GM10266 (cell line): ENCODE measurements at regions not wholly inside any gene's neighbourhood (a gene's known extent, or its start where the extent isn't known, plus 50 kb on each side); places are given as distances from the start of the nearest gene placed in this dataset.

Experiments used
- DNase-seq: peaks from one replicate; pipeline ENCODE4 v3.0.0; 2012; ENCODE audit errors: extremely low spot score
- TF ChIP-seq, protein P1 (sequence below): IDR thresholded peaks from 2 replicates; pipeline ENCODE4 v1.5.1; 2012; ENCODE audit warnings: mild to moderate bottlenecking, low read depth; ENCODE audit not compliant: control insufficient read depth, insufficient read depth; ENCODE audit errors: missing control alignments

DNA sequence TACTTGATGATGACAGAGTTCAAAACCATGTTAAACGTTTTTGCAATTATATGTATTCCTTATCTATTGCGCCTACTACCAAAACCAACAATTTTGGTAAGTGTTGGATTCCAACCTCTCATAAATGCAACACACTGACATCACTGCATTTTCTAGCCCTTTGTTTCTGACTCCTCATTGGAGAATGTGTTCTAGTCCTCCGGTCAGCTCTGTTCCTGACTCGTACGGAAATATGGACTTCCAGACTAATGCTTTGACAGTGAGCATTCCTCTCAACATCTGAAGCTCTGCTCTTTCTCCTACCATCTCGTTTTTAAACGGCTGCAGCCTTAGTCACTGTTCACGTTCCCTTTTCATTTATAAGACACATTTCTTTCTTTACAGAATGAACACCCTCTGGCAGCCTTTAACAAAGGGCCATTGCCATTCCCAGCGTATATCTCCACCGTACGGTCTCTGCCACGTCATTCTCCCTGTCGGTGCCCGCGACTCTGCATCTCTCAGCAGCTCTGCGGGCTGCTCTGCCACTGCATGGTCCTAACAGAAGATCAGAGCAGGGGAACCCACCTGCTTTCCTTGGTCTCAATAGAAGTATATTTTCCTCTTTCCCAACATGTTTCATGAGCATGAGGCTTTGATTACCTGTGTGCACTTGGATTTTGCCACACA, 103.0 kb upstream of the SYNDIG1 start:
- TF ChIP-seq, protein P1, sequence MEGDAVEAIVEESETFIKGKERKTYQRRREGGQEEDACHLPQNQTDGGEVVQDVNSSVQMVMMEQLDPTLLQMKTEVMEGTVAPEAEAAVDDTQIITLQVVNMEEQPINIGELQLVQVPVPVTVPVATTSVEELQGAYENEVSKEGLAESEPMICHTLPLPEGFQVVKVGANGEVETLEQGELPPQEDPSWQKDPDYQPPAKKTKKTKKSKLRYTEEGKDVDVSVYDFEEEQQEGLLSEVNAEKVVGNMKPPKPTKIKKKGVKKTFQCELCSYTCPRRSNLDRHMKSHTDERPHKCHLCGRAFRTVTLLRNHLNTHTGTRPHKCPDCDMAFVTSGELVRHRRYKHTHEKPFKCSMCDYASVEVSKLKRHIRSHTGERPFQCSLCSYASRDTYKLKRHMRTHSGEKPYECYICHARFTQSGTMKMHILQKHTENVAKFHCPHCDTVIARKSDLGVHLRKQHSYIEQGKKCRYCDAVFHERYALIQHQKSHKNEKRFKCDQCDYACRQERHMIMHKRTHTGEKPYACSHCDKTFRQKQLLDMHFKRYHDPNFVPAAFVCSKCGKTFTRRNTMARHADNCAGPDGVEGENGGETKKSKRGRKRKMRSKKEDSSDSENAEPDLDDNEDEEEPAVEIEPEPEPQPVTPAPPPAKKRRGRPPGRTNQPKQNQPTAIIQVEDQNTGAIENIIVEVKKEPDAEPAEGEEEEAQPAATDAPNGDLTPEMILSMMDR, result no peak
- no peak for DNase-seq

- no peak for DNase-seq
- TF ChIP-seq, protein P1, result no peak
Observed at GRCh38 chr20:24365670-24366069, 103.8 kb upstream of the SYNDIG1 start.

- TF ChIP-seq, protein P1, result no peak
- no peak for DNase-seq
Observed at GRCh38 chr20:24364482-24364881, 104.9 kb upstream of the SYNDIG1 start.

GRCh38 chr20:24363031-24363430, 106.4 kb upstream of the SYNDIG1 start:
- DNase-seq, result no peak
- TF ChIP-seq, protein P1, result no peak

DNA sequence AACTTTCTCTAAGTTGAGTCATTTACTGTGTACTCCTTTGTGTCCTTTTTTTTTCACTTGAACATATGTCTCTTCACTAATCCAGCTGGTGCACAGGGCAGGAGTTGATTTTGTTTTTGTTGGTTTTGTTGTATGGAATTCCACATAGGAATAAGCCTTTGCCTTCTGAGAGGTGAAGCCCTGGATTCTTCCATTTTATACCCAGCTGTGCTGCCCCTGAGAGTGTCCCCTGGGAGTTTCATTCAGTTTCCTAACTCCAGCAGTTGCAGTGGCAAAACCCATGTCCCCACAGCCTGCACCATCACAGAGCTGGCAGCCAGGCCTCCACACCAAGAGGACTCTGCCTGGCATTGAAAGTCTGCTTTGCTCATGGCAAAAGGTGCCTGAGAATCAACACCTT, 107.3 kb upstream of the SYNDIG1 start:
- TF ChIP-seq, protein P1, result no peak
- no peak for DNase-seq

DNA sequence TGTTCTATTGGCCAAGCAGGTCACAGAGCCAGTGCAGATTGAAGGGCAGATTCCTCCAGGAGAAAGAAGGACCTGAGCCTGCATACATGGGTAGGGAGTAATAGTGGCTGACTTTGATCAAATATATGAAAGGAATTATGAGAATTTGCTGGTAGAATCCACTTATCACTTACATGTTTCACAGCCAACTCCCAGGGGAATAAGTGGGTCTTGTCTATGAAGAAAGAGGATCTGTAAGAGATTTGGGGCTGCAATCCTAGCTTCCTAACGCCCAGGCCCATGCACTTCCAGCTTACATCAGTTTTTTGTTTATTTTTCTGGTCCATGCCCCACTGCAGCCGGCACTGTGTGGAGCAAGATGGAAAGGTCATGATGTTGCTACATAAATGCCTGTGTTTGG, 107.9 kb upstream of the SYNDIG1 start:
- TF ChIP-seq, protein P1, result no peak
- DNase-seq, result no peak

DNA sequence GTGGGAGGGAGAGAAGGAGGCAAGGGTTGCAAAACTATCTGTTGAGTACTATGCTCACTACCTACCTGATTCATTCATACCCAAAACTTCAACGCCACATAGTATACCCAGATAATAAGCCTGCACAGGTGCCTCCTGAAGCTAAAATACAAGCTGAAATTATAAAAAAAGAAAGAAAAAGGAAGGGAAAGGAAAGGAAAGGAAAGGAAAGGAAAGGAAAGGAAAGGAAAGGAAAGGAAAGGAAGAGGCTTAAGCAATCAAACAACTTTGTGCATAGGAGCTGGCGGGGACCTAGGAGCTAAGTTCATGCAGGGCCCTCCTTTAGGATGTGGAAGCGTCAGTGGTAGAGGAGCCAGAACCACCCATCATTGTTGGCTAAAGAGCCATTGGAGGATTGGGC, 108.9 kb upstream of the SYNDIG1 start:
- DNase-seq, result no peak
- TF ChIP-seq, protein P1, result no peak
